COLO829 (cell line): ENCODE measurements at regions not wholly inside any gene's neighbourhood (a gene's known extent, or its start where the extent isn't known, plus 50 kb on each side); places are given as distances from the start of the nearest gene placed in this dataset.
"Not testable (repeated sequence)": the region's sequence is repeated elsewhere in the genome, so short reads cannot be mapped to it uniquely, and the experiment has no call there.

ENCODE experiments used
- DNase-seq: peaks from one replicate; pipeline ENCODE4 v3.0.0; 2012; ENCODE audit warnings: low spot score

DNA sequence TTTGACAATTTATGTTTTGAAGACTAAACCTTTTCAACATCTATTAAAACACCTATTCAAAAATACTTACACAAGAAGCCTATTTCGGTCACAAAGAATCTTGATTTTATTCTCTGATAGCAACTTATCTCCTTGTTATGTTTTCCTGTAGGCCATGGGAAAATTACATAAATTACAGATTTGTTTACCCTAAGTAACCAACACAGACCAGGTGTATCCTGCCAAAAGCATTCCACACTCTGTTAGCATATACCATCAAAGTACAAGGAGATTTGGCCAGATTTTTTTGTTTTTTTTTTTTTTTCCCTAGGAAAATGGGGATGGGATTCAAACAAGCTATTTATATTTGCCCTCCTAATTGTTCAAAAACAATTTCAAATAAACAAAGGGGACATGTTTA is 497.9 kb upstream of the MAGEB18 start:
- no peak for DNase-seq

DNA sequence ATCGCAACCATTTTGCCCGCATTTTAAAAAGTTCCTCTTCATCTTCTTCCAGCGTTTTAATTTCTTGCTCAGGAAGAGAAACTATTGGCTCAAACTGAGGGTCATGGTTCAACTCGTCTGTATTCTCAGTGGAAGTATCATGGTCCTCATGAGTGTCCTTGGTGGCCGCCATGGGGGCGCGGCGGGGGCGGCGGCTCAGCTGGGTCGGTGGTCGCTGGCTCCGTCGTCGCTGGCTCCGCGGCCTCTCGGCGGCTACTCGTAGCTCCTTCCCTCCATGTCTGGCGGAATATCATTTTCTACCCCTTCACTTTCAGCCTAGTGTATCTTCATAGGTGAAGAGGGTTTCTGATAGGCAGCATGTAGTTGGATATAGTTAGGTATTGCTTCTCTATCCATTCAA is 492.0 kb upstream of the MAGEB18 start:
- no peak for DNase-seq

DNA sequence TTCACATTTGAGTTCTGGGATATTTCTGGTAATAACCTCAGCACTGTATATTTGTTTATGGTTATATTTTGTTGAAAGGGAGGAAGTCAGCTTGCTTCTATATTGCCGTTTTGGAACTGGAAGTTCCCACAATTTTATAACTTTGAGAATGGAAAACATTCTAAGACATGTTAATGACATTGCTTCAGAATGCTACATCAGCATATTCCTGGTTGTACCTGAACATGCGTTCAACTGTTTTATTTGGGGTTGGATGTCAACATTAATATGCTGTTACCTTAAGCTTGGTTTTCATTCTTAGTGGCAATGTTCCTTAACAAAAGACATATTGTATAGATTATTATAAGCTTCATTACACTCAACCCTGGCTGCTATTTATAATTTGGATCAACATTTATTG is 489.4 kb upstream of the MAGEB18 start:
- no peak for DNase-seq

DNA sequence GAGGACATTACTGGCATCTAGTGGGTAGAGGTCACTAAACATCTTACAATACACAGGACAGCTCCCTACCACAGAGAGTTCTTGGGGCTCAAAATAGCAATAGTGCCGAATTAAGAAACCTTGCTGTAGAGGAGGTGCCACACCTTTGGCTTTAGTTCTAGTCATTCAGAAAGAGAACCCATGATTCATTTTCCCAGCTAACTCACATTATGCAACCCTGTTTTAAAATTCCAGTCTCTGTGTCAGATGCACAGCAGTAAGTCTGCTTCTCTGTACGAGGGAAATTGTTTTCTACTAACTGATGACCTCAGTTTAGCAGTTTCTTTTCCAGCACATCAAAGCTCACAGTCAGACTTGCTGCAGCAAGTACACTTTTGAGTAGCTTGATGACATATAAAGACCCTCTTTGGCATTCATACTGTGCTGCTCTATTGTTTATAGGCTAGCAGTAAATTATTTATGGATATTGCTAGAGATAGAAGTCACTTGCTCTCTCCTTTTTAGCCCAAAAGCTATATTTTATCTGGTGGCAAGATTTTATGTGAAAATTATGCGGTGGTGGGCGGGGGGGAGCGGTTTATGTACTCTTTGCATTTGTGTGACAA is 487.8 kb upstream of the MAGEB18 start:
- no peak for DNase-seq

DNA sequence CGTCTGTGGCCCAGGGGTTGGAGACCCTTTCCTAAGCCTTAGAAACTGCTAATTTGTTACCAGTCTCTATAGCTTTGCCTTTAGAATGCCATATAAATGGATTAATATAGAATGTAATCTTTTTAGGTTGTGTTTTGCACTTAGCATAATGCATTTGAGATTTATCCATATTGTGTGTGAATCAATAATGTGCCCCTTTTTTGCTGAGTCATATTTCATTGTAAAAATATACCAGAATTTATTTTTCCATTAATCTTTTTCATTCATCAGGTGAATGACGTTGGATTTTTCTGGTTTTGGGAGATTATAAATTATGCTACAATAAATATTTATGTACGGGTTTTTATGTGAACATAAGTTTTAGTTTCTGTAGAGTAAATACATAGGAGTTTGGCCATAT is 478.8 kb upstream of the MAGEB18 start:
- no peak for DNase-seq

DNA sequence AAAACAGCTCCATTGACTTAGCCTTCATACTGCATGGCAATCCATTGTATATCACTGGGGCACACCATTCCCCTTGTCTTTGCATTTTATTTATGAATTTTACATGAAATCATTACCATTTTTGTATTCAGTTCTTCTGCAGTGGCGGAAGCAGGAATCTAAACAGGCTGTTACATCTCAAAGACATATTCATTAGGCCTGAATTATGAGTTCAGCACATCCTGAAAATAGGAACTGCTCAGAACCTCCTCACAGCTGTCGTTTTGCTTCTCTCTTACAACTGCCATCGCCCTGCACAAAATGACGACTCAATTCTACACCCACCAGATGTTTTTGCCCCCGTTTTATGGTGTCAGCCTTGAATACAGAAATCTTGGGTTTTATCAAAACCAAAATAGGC is 474.4 kb upstream of the MAGEB18 start:
- no peak for DNase-seq

DNA sequence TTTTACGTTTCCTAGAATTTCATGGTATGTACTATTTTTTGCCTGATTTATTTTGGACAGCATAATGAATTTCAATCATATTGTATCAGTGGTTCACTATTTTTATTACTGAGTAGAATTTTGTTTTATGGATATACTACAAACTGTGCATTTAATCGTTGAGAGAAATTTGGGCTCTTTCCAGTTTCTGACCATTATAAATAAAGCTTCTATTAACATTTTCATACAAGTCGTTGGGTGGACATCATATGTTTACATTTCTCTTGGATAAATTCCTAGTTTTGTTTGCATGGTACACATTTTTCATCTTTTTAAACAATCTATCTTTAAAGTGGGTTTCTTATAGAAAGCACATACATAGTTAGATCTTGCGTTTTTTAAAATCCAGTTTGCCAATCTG is 472.7 kb upstream of the MAGEB18 start:
- DNase-seq, result no peak

DNA sequence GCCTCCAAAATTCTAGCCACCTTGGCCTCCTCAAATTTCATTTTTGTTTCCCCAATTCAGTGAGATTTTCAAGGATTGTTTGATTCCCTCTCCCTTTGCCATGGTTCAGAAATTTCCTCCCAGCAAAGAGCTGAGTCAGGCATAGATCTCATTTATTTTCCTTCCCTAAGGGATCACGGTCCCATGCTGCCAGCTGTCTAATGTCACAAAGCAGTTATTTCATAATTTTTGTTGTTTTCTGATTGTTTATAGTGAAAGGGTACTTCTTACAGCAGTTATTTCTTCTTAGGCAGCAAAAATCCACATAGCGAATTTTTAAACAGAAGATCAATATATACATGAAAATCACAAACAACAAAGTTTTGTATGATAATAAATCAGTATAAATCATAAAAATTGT is 470.5 kb upstream of the MAGEB18 start:
- DNase-seq, result no peak

DNA sequence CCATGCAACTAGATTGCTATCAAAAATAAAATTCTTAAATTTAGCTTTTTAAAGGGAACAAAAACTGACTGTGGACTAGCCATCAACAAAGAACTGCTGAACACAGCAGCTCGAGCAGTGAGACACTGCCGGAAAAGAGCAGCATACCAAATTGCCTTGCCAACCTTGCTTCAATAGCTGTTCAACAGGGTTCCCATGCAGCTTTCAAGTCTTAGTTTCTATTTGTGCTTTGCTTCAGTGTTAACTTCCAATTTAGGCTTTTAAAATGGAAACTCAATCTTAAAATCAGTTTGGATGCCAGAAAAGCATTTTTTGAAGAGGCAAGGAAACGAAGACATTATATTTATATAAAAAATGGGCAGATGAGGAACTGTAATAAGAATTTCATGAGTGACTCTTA is 463.4 kb upstream of the MAGEB18 start:
- no peak for DNase-seq

DNA sequence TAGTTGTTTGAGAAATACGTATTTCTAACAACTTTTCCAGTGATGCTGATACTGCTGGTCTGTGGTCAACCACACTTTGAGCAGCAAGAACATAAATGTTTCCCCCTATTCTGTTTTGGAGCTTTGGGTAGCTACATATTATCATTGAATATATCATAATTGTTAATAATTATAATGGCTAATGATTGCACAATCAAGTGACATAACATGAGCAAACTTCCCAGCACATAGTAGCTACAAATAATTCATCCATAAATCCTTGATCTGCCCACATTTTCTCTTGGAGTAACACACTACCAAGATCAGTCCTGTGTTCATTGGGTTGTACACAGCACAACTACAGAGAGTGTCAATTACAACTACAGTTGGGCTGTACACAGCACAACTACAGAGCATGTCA is 436.3 kb upstream of the MAGEB18 start:
- DNase-seq, result no peak

DNA sequence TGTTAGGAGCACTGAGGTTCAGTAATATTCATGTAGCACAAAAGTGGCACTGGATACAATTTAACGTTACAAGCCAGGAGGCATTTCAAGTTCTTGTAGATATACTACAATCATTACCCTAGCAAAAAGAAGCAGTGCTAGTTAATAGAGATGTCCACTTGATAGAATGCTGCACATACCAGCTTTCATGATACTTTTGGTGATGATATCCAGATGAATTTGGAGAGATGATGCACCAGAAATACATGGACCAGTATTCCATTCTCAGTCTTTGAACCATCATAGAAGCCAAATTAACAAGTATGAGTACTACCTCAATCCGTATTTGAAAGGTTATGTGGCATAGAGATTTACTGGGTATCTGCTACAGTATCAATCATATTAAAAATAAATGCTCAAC is 421.0 kb upstream of the MAGEB18 start:
- DNase-seq, result no peak

DNA sequence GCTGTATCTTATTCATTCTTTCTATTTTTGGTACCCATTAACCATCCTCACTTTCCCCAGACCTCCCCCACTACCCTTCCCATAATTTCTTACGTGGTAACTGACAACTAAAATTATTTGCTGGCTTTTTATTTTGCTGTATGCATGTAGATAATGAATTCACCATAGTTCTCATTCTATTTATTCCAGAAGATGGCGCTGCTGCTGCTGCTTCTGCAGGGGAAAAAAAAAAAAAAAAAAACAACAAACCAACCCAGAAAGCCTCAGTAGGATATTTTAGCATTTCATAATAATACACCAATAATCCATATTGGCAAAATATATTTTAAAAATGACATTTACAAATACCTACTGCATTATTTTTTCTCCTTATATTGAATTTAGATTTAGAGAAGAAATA is 416.6 kb upstream of the MAGEB18 start:
- DNase-seq, result peak; percentile 1

DNA sequence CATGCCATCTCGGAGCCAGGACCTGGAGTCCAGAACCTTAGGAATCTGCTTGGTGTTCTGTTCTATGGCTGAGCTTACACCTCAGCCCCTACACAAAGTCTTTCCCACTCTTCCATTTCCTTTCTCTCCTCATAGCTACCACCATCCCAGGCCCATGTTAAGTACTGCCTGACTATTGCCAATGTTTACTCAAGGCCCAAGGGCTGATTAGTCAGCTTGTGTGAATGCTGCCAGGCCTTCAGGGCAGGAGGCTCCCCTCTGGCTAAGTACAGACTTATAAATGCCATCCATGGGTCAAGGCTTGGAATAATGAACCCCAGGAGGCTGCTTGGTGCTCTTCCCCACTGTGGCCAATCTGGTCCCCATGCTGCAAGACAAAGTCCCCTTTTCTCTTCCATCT is 411.6 kb upstream of the MAGEB18 start:
- no peak for DNase-seq

DNA sequence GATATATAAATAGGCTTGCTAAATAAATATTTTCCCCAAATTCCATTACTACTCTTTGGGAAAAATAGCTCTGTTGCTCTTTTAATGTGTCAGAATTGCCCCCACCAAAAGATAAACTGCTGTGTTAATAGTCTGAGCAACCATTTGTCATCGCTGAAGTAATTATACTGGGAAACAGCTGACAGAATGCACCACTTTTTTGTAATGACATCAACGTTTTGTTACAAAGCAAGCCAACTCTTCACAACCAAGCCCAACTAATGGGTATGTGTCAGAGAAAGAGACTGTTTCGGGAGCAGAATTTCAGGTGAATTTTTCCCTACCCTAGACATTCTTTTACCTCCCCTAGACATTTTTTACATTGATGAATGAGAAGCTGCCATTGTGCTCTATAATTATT is 405.0 kb upstream of the MAGEB18 start:
- DNase-seq, result no peak

DNA sequence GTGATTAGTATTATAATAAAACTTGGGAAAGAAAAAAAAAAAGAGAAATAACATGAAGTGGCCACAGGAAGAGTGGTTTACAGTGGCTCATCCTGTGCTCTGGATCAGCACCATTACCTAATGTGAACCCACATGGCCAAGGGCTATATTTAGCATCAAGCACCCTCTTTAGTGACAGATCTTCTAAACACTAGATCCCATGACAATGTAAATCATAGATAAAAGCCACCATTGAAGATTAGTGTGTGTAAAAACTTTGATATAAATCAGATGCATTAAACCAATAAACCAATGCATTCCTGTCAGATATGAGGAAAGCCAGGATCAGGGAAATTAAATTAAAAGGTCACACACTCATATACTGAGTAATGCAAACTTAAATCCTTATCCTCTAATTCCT is 400.6 kb upstream of the MAGEB18 start:
- no peak for DNase-seq

DNA sequence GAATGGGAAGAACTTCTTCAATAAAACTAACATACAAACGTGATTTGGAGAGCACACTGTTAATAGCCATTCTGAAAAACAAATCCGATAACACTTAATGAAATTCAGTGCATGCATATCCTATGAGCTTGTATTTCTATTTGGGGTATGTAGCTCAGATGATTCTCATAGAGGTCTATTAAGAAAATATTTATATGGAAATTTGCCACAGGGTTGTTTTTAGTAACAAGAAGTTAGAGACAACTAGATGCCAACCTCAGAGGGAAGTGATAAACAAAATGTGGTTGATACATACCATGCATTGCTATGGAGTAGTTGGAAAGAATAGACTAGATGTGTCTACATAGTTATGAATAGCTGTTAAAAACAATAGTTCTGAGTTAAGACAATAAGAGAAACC is 395.8 kb upstream of the MAGEB18 start:
- no peak for DNase-seq

DNA sequence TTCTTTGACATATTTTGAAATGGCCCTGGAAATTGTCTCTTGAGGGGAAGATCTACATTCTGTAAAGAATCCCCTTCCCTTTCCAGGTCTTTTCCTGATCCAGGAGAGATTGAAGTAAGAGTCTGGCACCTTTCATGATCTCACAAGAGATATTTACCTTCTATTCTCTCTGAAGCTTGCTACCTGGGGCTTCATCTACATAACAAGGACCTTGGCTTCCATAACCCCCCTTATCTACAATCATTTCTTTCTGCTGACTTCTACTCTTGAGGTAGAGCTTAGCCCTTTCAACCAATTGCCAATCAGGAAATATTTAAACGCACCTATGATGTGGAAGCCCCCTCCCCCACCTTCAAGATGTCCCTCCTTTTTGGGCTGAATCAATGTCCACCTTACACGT is 383.7 kb upstream of the MAGEB18 start:
- DNase-seq, result no peak

DNA sequence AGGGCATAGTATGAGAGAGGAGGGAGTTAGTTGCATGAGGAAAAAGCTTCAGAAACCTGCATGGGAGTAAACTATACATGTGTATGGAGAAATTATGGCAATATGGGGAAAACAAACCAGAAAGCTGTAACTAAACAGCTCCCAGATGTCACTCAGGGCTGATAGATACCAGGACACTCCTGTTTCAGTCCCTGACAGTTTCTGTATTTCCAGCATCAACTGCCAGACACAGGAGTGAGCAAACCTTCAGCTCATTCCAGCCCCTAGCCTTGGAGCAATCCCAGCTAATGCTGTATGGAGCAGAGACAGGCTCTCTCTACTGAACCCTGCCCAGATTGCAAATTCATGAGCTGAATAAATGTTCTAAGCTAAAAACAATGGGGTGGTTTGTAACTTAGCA is 382.9 kb upstream of the MAGEB18 start:
- no peak for DNase-seq

DNA sequence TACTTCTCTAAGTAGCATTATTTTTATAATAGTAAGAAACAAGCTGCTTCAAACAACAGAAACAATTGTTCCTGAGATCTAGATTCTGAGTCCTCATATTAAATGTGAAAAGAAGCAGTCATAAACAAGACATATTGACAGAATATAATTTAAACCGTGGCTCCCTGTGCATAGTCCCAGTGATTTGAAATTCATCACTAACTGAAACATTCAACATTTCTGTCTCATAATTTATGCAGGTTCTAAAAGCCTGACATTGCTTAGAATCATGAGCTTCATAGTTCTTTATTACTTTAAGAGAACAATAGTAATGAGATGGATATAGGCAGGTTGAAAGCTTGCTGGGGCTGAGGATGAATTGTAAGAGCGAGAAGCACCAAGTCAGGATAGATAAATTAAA is 375.5 kb upstream of the MAGEB18 start:
- no peak for DNase-seq

DNA sequence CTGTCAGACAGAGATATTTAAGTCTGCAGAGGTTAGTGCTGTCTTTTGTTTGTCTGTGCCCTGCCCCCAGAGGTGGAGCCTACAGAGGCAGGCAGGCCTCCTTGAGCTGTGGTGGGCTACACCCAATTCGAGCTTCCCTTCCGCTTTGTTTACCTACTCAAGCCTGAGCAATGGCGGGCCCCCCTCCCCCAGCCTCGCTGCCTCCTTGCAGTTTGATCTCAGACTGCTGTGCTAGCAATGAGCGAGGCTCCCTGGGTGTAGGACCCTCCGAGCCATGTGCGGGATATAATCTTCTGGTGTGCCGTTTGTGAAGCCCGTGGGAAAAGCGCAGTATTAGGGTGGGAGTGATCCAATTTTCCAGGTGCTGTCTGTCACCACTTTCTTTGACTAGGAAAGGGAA is 366.3 kb upstream of the MAGEB18 start:
- DNase-seq, result not testable (repeated sequence)

DNA sequence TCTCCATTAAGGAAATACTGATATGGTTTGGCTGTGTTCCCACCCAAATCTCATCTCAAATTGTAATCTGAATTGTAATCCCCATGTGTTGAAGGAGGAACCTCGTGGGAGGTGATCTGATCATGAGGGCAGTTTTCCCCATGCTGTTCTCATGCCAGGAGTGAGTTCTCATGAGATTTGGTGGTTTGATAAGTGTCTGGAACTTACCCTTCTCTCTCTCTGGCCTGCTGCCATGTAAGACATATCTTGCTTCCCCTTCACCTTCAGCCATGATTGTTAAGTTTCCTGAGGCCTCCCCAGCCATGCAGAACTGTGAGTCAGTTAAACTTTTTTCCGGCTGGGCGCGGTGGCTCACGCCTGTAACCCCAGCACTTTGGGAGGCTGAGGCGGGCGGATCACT is 340.3 kb upstream of the MAGEB18 start:
- DNase-seq, result not testable (repeated sequence)

DNA sequence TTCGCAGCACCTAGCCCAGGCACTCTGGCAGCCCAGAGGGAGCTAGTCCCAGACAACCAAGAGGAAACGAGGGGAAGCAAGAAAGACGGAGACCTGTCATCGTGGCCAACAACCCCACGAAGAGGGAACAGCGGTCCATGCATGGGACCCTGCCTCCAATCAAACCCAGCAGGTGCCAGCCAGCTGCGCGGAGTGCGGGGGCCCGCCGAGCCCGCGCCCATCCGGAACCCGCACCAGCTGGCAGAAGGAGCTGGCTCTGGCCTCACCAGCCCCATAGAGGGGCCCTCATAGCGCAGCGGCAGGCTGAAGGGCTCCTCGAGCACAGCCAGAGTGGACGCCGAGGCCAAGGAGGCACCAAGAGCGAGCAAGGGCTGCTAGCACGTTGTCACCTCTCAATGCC is 332.4 kb upstream of the MAGEB18 start:
- no peak for DNase-seq

DNA sequence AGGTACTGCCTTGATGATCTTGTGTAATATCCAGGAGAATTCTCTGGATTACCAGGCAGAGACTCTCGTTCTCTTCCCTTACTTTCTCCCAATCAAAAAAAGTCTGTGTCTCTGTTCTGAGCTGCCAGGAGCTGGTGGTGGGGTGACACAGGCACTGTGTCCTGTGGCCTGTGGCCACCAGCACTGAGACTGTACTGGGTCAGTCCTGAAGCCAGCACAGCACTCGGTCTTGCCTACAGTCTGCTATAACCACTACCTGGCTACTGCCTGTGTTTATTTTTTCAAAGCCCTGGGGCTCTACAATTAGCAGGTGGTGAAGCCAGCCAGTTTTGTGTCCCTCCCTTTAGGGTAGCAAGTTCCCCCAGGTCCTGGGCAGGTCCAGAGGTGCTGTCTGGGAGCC is 331.1 kb upstream of the MAGEB18 start:
- DNase-seq, result no peak

DNA sequence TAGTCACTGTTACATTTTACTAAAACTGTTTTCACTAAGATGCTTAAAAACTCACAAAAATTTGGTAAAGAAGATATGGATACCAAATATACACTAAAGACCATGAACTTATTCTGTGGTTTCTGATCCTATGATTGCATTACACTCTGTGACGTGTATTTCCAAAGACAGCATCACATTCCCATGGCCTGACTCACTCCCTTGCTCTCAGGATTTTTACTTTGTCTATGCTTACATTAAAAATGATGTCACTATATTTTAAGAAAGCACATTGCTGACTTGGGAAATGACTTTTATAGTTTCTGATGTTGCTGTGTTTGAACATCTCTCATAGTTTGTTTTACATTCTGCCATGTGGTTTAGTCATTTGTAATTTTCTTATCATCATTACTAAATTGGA is 327.9 kb upstream of the MAGEB18 start:
- DNase-seq, result no peak

DNA sequence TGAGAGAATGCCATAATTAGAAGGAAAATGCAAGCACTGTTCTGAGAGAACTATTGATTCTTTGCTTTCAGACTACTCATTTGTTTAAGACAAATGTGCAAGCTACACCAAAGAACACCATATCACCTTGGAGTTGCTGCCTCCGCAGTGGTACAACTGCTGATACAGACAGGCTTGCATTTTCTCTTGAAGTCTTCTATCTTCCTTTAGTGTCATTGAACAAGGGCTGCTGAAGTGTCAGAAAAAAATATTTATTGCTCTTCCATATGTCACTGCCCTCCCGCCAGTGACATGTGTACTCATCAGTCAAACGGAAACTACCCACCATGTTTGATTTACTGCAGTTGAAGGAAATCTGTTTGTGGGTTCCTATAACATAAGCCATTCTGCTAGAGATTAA is 318.3 kb upstream of the MAGEB18 start:
- no peak for DNase-seq
